HEK293T (cell line): ENCODE measurements at regions not wholly inside any gene's neighbourhood (a gene's known extent, or its start where the extent isn't known, plus 50 kb on each side); places are given as distances from the start of the nearest gene placed in this dataset.

ENCODE experiments used
- CTCF ChIA-PET: fragments of 350-600 bp; formaldehyde crosslinking; extraction: SDS; loops from one replicate; lab custom pipeline; 2021; ENCODE audit warnings: antibody characterized with exemption, inconsistent platforms; lab: Yijun Ruan, JAX
- POLR2A ChIA-PET: fragments of 350-600 bp; formaldehyde crosslinking; extraction: SDS; loops from one replicate; lab custom pipeline; 2020; ENCODE audit warnings: antibody characterized with exemption, inconsistent platforms; lab: Yijun Ruan, JAX
- DNase-seq: peaks from one replicate; pipeline ENCODE4 v3.0.0; 2012; ENCODE audit warnings: mixed read lengths; ENCODE audit errors: extremely low spot score
- ARNT ChIP-seq: fragments of 450-650 bp; IDR thresholded peaks from 2 replicates; pipeline ENCODE4 v1.6.1; 2017; ENCODE audit warnings: mild to moderate bottlenecking
- BHLHE40 ChIP-seq: fragments of 450-650 bp; IDR thresholded peaks from 2 replicates; pipeline ENCODE4 v1.6.1; 2016; ENCODE audit warnings: mild to moderate bottlenecking, moderate library complexity, borderline replicate concordance
- CTBP1 ChIP-seq: fragments of 450-650 bp; IDR thresholded peaks from 2 replicates; pipeline ENCODE4 v1.6.1; 2016; ENCODE audit warnings: borderline replicate concordance
- ELF4 ChIP-seq: fragments of 450-650 bp; IDR thresholded peaks from 2 replicates; pipeline ENCODE4 v1.6.1; 2017; ENCODE audit warnings: antibody characterized with exemption
- FOXA1 ChIP-seq: fragments of 450-650 bp; IDR thresholded peaks from 2 replicates; pipeline ENCODE4 v1.6.1; 2016; ENCODE audit warnings: mild to moderate bottlenecking
- FOXK2 ChIP-seq: fragments of 450-650 bp; IDR thresholded peaks from 2 replicates; pipeline ENCODE4 v1.6.1; 2016; ENCODE audit warnings: mild to moderate bottlenecking
- FOXM1 ChIP-seq: fragments of 450-650 bp; IDR thresholded peaks from 2 replicates; pipeline ENCODE4 v1.6.1; 2017; ENCODE audit warnings: mild to moderate bottlenecking, borderline replicate concordance
- HDGF ChIP-seq: fragments of 450-650 bp; IDR thresholded peaks from 2 replicates; pipeline ENCODE4 v1.6.1; 2017; ENCODE audit warnings: antibody characterized with exemption, borderline replicate concordance
- L3MBTL2 ChIP-seq: fragments of 450-650 bp; conservative IDR thresholded peaks from 2 replicates; pipeline ENCODE4 v1.6.1; 2016; ENCODE audit warnings: mild to moderate bottlenecking
- LEF1 ChIP-seq: fragments of 450-650 bp; IDR thresholded peaks from 2 replicates; pipeline ENCODE4 v1.6.1; 2017; ENCODE audit warnings: mild to moderate bottlenecking, borderline replicate concordance
- NFRKB ChIP-seq: fragments of 450-650 bp; IDR thresholded peaks from 2 replicates; pipeline ENCODE4 v1.6.1; 2016; ENCODE audit warnings: mild to moderate bottlenecking, moderate library complexity
- PKNOX1 ChIP-seq: fragments of 450-650 bp; IDR thresholded peaks from 2 replicates; pipeline ENCODE4 v1.6.1; 2016
- SP1 ChIP-seq: fragments of 450-650 bp; IDR thresholded peaks from 2 replicates; pipeline ENCODE4 v1.6.1; 2017
- SUZ12 ChIP-seq: fragments of 450-650 bp; IDR thresholded peaks from 2 replicates; pipeline ENCODE4 v1.6.1; 2016; ENCODE audit warnings: mild to moderate bottlenecking
- TARDBP ChIP-seq: fragments of 450-650 bp; IDR thresholded peaks from 2 replicates; pipeline ENCODE4 v1.6.1; 2016
- ZNF384 ChIP-seq: fragments of 450-650 bp; IDR thresholded peaks from 2 replicates; pipeline ENCODE4 v1.6.1; 2016

GRCh38 chr3:76370749-76371520 is 585.6 kb upstream of the ZNF717 start:
- ChIA-PET POLR2A (no interaction called here), CTCF (no interaction called here)

GRCh38 chr3:76372497-76372896 is 587.1 kb upstream of the ZNF717 start:
- ChIA-PET CTCF (no interaction called here), POLR2A (no interaction called here)
- no peak for DNase-seq
- TF ChIP-seq FOXA1 (no peak), L3MBTL2 (no peak)

More at GRCh38 chr3:76370749-76371520, 585.6 kb upstream of the ZNF717 start:
- DNase-seq: no peak
- TF ChIP-seq HDGF (no peak), FOXA1 (no peak), CTBP1 (no peak), PKNOX1 (no peak)

- ChIA-PET CTCF (no interaction called here), POLR2A (no interaction called here)
- TF ChIP-seq HDGF: no peak
- TF ChIP-seq FOXM1: no peak
- TF ChIP-seq TARDBP: no peak
- no peak for TF ChIP-seq L3MBTL2
- TF ChIP-seq ELF4: no peak
- no peak for TF ChIP-seq NFRKB
- no peak for TF ChIP-seq PKNOX1
- no peak for TF ChIP-seq ARNT
- no peak for TF ChIP-seq SUZ12
- TF ChIP-seq ZNF384: no peak
- no peak for TF ChIP-seq FOXA1
- TF ChIP-seq CTBP1: no peak
- no peak for TF ChIP-seq FOXK2
- TF ChIP-seq LEF1: no peak
- TF ChIP-seq BHLHE40: no peak
- TF ChIP-seq SP1: no peak
- no peak for DNase-seq
Observed at GRCh38 chr3:76377074-76377473, 591.7 kb upstream of the ZNF717 start.

DNA sequence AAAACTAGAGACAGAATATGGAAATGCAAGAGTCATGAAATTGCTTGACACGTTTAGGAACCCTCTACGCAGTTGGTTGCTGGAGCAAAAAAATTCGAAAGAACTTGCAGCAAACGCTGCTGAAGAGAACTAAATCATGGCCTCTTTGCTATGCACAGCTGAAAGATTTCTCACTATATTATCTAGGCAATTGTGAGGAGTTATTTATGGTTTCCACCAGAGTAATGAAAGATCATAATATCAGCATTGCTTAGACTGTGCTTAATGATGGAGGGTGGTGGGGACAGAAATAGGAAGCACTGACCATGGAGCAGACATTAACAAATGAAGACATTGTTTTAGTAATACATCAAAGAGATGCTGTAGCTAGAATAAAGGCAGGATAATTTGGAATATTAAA is 593.4 kb upstream of the ZNF717 start:
- TF ChIP-seq FOXK2: no peak
- TF ChIP-seq SUZ12: no peak
- TF ChIP-seq FOXM1: no peak
- no peak for TF ChIP-seq L3MBTL2
- TF ChIP-seq NFRKB: no peak
- TF ChIP-seq PKNOX1: no peak
- TF ChIP-seq CTBP1: no peak
- no peak for TF ChIP-seq FOXA1
- no peak for TF ChIP-seq BHLHE40
- no peak for TF ChIP-seq HDGF
- TF ChIP-seq ZNF384: no peak
- TF ChIP-seq ARNT: no peak
- no peak for TF ChIP-seq ELF4
- TF ChIP-seq TARDBP: no peak
- TF ChIP-seq LEF1: no peak
- TF ChIP-seq SP1: no peak
- ChIA-PET POLR2A (no interaction called here), CTCF (no interaction called here)
- no peak for DNase-seq

DNA sequence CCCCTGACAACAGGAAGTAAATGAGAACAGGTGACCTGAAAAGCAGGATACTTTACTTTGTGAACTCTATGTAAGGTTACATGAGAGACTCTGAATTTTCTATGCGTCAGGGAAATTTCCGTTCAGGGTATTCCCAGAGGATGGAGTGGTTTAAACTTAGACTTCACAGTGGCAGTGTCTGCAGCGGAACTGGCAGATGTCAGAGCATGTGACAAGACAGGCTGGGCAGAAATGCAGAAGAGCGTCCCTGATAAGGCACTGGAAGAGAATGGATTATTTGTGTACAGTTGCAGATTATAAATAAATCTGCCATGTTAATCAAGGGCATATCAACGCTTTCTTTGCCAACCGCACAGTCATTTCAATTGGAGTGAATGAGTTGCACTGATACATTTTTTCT is 598.4 kb upstream of the ZNF717 start:
- CTCF ChIA-PET: no interaction called here
- TF ChIP-seq CTBP1: no peak
- no peak for TF ChIP-seq FOXA1
- POLR2A ChIA-PET: no interaction called here
- DNase-seq: no peak

DNA sequence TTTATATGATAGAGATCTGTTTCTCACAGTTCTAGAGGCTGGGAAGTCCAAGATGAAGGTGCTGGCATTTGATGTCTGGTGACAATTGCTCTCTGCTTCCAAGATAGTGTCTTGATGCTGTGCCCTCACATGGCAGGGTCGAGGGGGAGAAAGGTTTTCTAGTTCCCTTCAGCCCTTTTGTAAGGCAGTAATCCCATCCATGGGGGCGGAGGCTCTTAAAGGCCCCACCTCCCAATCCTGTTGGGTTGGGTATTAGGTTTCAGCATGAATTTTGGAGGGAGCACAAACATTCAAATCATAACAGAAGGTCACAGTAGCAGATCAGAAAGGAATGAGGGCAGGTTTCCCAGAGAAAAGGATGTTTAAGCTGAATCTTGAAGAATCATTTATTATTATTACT is 601.7 kb upstream of the ZNF717 start:
- TF ChIP-seq FOXM1: no peak
- TF ChIP-seq ARNT: no peak
- TF ChIP-seq SP1: no peak
- no peak for TF ChIP-seq CTBP1
- TF ChIP-seq ZNF384: no peak
- TF ChIP-seq NFRKB: no peak
- TF ChIP-seq PKNOX1: no peak
- TF ChIP-seq ELF4: no peak
- no peak for TF ChIP-seq HDGF
- TF ChIP-seq TARDBP: no peak
- TF ChIP-seq LEF1: no peak
- TF ChIP-seq FOXA1: no peak
- no peak for TF ChIP-seq SUZ12
- no peak for TF ChIP-seq BHLHE40
- TF ChIP-seq FOXK2: no peak
- no peak for TF ChIP-seq L3MBTL2
- ChIA-PET CTCF (no interaction called here), POLR2A (no interaction called here)
- DNase-seq: no peak
